Mucosa of rectum (tissue), 2 donors: ENCODE measurements at regions not wholly inside any gene's neighbourhood (a gene's known extent, or its start where the extent isn't known, plus 50 kb on each side); places are given as distances from the start of the nearest gene placed in this dataset.
"Not testable (repeated sequence)": the region's sequence is repeated elsewhere in the genome, so short reads cannot be mapped to it uniquely, and the experiment has no call there.

Source experiments
- H3K27ac ChIP-seq, 2 donors: one replicate each; pipeline ENCODE4 v1.7.0; 2013; ENCODE audit warnings: inconsistent platforms in 2 of 2, low read depth in 2 of 2, low read length in 2 of 2
- H3K27me3 ChIP-seq, 2 donors: one replicate each; pipeline ENCODE4 v1.7.0; 2013; ENCODE audit warnings: low read length in 2 of 2; ENCODE audit not compliant: control insufficient read depth in 2 of 2, insufficient read depth in 2 of 2
- H3K36me3 ChIP-seq, 2 donors: one replicate each; pipeline ENCODE4 v1.7.0; 2013; ENCODE audit warnings: low read length in 2 of 2; ENCODE audit not compliant: control insufficient read depth in 2 of 2, insufficient read depth in 2 of 2
- H3K4me1 ChIP-seq, 2 donors: one replicate each; pipeline ENCODE4 v1.7.0; 2013; ENCODE audit warnings: low read length in 2 of 2, mild to moderate bottlenecking in 1 of 2; ENCODE audit not compliant: control insufficient read depth in 2 of 2, insufficient read depth in 2 of 2
- H3K4me3 ChIP-seq, 2 donors: one replicate each; pipeline ENCODE4 v1.7.0; 2013; ENCODE audit warnings: low read length in 2 of 2
- H3K9ac ChIP-seq, 2 donors: one replicate each; pipeline ENCODE4 v1.7.0; 2013; ENCODE audit warnings: low read length in 2 of 2, low read depth in 1 of 2, mild to moderate bottlenecking in 1 of 2
- H3K9me3 ChIP-seq, 2 donors: one replicate each; pipeline ENCODE4 v1.7.0; 2013; ENCODE audit warnings: low read length in 2 of 2; ENCODE audit not compliant: control insufficient read depth in 2 of 2
- donor health status: healthy.
- donor health status: Normal muscosa, but diverticular disease.

- H3K4me3 ChIP-seq: no peak overlapping the region
- H3K4me1 ChIP-seq: no peaks in the 10 kb centered on the region
- no peak overlapping the region for H3K9ac ChIP-seq
- H3K9me3 ChIP-seq: no peaks in the 10 kb centered on the region
- no peaks in the 10 kb centered on the region for H3K27me3 ChIP-seq
- H3K36me3 ChIP-seq: no peaks in the 10 kb centered on the region
- no peak overlapping the region for H3K27ac ChIP-seq
Measured at GRCh38 chr7:85682833-85683620, 496.2 kb upstream of the SEMA3D start.

GRCh38 chr7:85681241-85681640 is 494.4 kb upstream of the SEMA3D start:
- H3K4me3 ChIP-seq: no peak overlapping the region
- H3K27ac ChIP-seq: no peak overlapping the region
- H3K36me3 ChIP-seq: no peaks in the 10 kb centered on the region
- no peaks in the 10 kb centered on the region for H3K4me1 ChIP-seq
- no peaks in the 10 kb centered on the region for H3K9me3 ChIP-seq
- H3K27me3 ChIP-seq: no peaks in the 10 kb centered on the region
- H3K9ac ChIP-seq: no peak overlapping the region

- H3K9me3 ChIP-seq, H3K4me1 ChIP-seq, H3K27ac ChIP-seq, H3K9ac ChIP-seq, H3K4me3 ChIP-seq, H3K27me3 ChIP-seq, H3K36me3 ChIP-seq: not testable (repeated sequence)
Measured at GRCh38 chr7:85675093-85675492, 488.2 kb upstream of the SEMA3D start.

- H3K36me3 ChIP-seq: no peaks in the 10 kb centered on the region
- H3K9ac ChIP-seq: no peak overlapping the region
- no peaks in the 10 kb centered on the region for H3K9me3 ChIP-seq
- no peaks in the 10 kb centered on the region for H3K27me3 ChIP-seq
- H3K4me3 ChIP-seq: no peak overlapping the region
- H3K27ac ChIP-seq: no peak overlapping the region
- H3K4me1 ChIP-seq: no peaks in the 10 kb centered on the region
Measured at GRCh38 chr7:85673876-85674275, 487.0 kb upstream of the SEMA3D start.

GRCh38 chr7:85669225-85669624 is 482.4 kb upstream of the SEMA3D start:
- H3K9me3 ChIP-seq: no peaks in the 10 kb centered on the region
- H3K4me1 ChIP-seq: no peaks in the 10 kb centered on the region
- H3K27ac ChIP-seq: no peak overlapping the region
- H3K36me3 ChIP-seq: no peaks in the 10 kb centered on the region
- no peak overlapping the region for H3K9ac ChIP-seq
- no peak overlapping the region for H3K4me3 ChIP-seq
- H3K27me3 ChIP-seq: no peaks in the 10 kb centered on the region

GRCh38 chr7:85664341-85664740 is 477.5 kb upstream of the SEMA3D start:
- Histone ChIP-seq H3K27ac (no peak overlapping the region), H3K27me3 (no peaks in the 10 kb centered on the region), H3K9me3 (no peaks in the 10 kb centered on the region), H3K4me3 (no peak overlapping the region), H3K4me1 (no peaks in the 10 kb centered on the region), H3K36me3 (no peaks in the 10 kb centered on the region), H3K9ac (no peak overlapping the region)

GRCh38 chr7:85659364-85659763 is 472.5 kb upstream of the SEMA3D start:
- Histone ChIP-seq H3K36me3 (no peaks in the 10 kb centered on the region), H3K27ac (no peak overlapping the region), H3K4me1 (no peaks in the 10 kb centered on the region), H3K27me3 (no peaks in the 10 kb centered on the region), H3K4me3 (no peak overlapping the region), H3K9me3 (no peaks in the 10 kb centered on the region), H3K9ac (no peak overlapping the region)

GRCh38 chr7:85655252-85655651 is 468.4 kb upstream of the SEMA3D start:
- Histone ChIP-seq H3K36me3 (no peaks in the 10 kb centered on the region), H3K9me3 (no peaks in the 10 kb centered on the region), H3K9ac (no peak overlapping the region), H3K27ac (no peak overlapping the region), H3K4me1 (no peaks in the 10 kb centered on the region), H3K4me3 (no peak overlapping the region), H3K27me3 (no peaks in the 10 kb centered on the region)

- Histone ChIP-seq H3K27ac (no peak overlapping the region), H3K9ac (no peak overlapping the region), H3K27me3 (no peaks in the 10 kb centered on the region), H3K9me3 (no peaks in the 10 kb centered on the region), H3K36me3 (no peaks in the 10 kb centered on the region), H3K4me3 (no peak overlapping the region), H3K4me1 (no peaks in the 10 kb centered on the region)
Measured at GRCh38 chr7:85644272-85644671, 457.4 kb upstream of the SEMA3D start.

- H3K27me3 ChIP-seq: no peaks in the 10 kb centered on the region
- no peak overlapping the region for H3K4me3 ChIP-seq
- no peaks in the 10 kb centered on the region for H3K36me3 ChIP-seq
- no peaks in the 10 kb centered on the region for H3K9me3 ChIP-seq
- H3K4me1 ChIP-seq: no peaks in the 10 kb centered on the region
- H3K27ac ChIP-seq: no peak overlapping the region
- no peak overlapping the region for H3K9ac ChIP-seq
Measured at GRCh38 chr7:85641331-85641730, 454.5 kb upstream of the SEMA3D start.
